WTC11 (cell line): ENCODE measurements at regions not wholly inside any gene's neighbourhood (a gene's known extent, or its start where the extent isn't known, plus 50 kb on each side); places are given as distances from the start of the nearest gene placed in this dataset.

ENCODE experiments used
- ATAC-seq: fragments of 200-7000 bp; cut with Tn5 transposase; 2 replicates; pipeline ENCODE4 v1.10.0; 2021; ENCODE audit warnings: mild to moderate bottlenecking, moderate library complexity
- CTCF ChIA-PET: fragments of 300-600 bp; sonication (Branson Sonifier 250); formaldehyde crosslinking; loops from one replicate; lab custom pipeline; 2021; ENCODE audit warnings: antibody characterized with exemption; lab: Charles Lee
- POLR2A ChIA-PET: fragments of 350-600 bp; sonication (Branson Sonifier 250); formaldehyde crosslinking; loops from one replicate; lab custom pipeline; 2021; ENCODE audit warnings: antibody characterized with exemption; lab: Charles Lee
- DNase-seq: peaks from one replicate; pipeline ENCODE4 v3.0.0; 2021; ENCODE audit warnings: low spot score
- H3K27ac Mint-ChIP-seq: 2 replicates; pipeline ENCODE4 v1.8.0; 2021; ENCODE audit warnings: mixed read lengths
- H3K27me3 Mint-ChIP-seq: 2 replicates; pipeline ENCODE4 v1.8.0; 2021; ENCODE audit warnings: low read depth, mild to moderate bottlenecking, moderate library complexity, mixed read lengths
- H3K36me3 Mint-ChIP-seq: 2 replicates; pipeline ENCODE4 v1.8.0; 2021; ENCODE audit warnings: mixed read lengths
- H3K4me1 Mint-ChIP-seq: 2 replicates; pipeline ENCODE4 v1.8.0; 2022; ENCODE audit warnings: mixed read lengths
- H3K4me3 Mint-ChIP-seq: 2 replicates; pipeline ENCODE4 v1.8.0; 2021; ENCODE audit warnings: mild to moderate bottlenecking, moderate library complexity, mixed read lengths
- H3K9me3 Mint-ChIP-seq: 2 replicates; pipeline ENCODE4 v1.8.0; 2021; ENCODE audit warnings: mixed read lengths
- CREM ChIP-seq: sonication (generic); formaldehyde crosslinking; IDR thresholded peaks from 2 replicates; pipeline ENCODE4 v1.8.1; 2022; ENCODE audit warnings: mild to moderate bottlenecking, missing genetic modification reagents, moderate library complexity
- FOXJ3 ChIP-seq: sonication (generic); formaldehyde crosslinking; IDR thresholded peaks from 2 replicates; pipeline ENCODE4 v1.9.0; 2021; ENCODE audit warnings: missing genetic modification reagents, mild to moderate bottlenecking, borderline replicate concordance
- FOXP4 ChIP-seq: sonication (generic); formaldehyde crosslinking; IDR thresholded peaks from 2 replicates; pipeline ENCODE4 v1.8.0; 2022; ENCODE audit warnings: mild to moderate bottlenecking, missing genetic modification reagents
- GABPB1 ChIP-seq: sonication (generic); formaldehyde crosslinking; IDR thresholded peaks from 2 replicates; pipeline ENCODE4 v1.8.1; 2023; ENCODE audit warnings: mild to moderate bottlenecking, missing genetic modification reagents
- JAZF1 ChIP-seq: fragments of 250-450 bp; sonication (Bioruptor Pico); IDR thresholded peaks from 2 replicates; pipeline ENCODE4 v1.9.0; 2021; ENCODE audit warnings: moderate library complexity, mild to moderate bottlenecking, inconsistent platforms
- NFATC4 ChIP-seq: fragments of 250-450 bp; sonication (Bioruptor Pico); IDR thresholded peaks from 2 replicates; pipeline ENCODE4 v1.9.0; 2021; ENCODE audit warnings: mild to moderate bottlenecking
- SMAD3 ChIP-seq: sonication (generic); formaldehyde crosslinking; IDR thresholded peaks from 2 replicates; pipeline ENCODE4 v1.8.0; 2022; ENCODE audit warnings: missing genetic modification reagents, mild to moderate bottlenecking, borderline replicate concordance
- TF ChIP-seq, protein P1 (sequence below): fragments of 250-450 bp; sonication (Bioruptor Pico); IDR thresholded peaks from 2 replicates; pipeline ENCODE4 v1.9.0; 2021; ENCODE audit warnings: mild to moderate bottlenecking
- TF ChIP-seq, protein P2 (sequence below): sonication (generic); formaldehyde crosslinking; IDR thresholded peaks from 2 replicates; pipeline ENCODE4 v1.8.0; 2022; ENCODE audit warnings: mild to moderate bottlenecking, missing genetic modification reagents

DNA sequence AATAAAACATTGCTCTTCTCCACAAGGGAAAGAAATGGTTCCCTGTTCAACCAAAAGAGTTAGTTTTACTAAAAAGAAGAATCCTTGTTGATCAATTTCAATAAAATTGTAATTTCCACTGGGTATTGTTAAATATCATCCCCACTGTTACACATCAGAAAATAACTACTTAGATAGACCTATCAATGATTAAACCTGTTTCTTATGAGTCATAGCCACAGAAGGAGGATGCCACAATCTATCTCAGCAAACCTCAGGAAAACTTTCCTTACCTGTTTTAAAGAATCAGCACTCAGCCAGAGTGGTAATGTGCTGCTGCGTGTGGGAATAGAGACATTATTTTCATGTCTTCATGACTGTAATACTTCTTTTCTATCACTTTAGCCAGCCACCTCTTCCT is 72.5 kb upstream of the RPS4Y2 start:
- no peaks in the 10 kb centered on the region for H3K27me3 Mint-ChIP-seq
- no peaks in the 10 kb centered on the region for H3K4me1 Mint-ChIP-seq
- no peak overlapping the region for H3K27ac Mint-ChIP-seq
- ChIA-PET CTCF (no interaction called here), POLR2A (no interaction called here)
- no peak for ATAC-seq
- peaks cover 11% of the 10 kb centered on the region for H3K36me3 Mint-ChIP-seq
- H3K9me3 Mint-ChIP-seq, result peaks cover 36% of the 10 kb centered on the region
- DNase-seq, result no peak
- no peak overlapping the region for H3K4me3 Mint-ChIP-seq
- TF ChIP-seq GABPB1 (CRISPR knock-in tag), result no peak

DNA sequence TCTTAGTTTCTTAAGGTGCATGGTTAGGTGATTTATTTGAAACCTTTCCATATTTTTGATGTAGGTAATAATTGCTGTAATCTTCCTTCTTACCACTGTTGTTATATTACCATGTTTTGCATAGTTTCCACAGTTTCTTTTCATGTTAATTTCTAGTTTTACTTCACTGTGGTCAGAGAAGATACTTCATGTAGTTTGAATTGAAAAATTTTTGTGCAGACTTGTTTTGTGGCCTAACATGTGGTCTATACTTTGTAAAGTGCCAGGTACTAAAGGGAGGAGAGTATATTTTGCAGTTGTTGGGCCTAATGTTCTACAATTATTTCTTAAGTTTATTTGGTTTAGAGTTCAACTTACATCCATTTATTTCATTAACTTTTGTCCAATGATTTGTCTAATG is 69.2 kb upstream of the RPS4Y2 start:
- ATAC-seq (no peak), DNase-seq (no peak)
- POLR2A ChIA-PET, result no interaction called here
- Mint-ChIP-seq H3K4me1 (no peaks in the 10 kb centered on the region), H3K27me3 (no peaks in the 10 kb centered on the region), H3K36me3 (peaks cover 8% of the 10 kb centered on the region), H3K9me3 (peaks cover 22% of the 10 kb centered on the region), H3K27ac (no peak overlapping the region), H3K4me3 (no peak overlapping the region)
- CTCF ChIA-PET, result no interaction called here
- TF ChIP-seq NFATC4 (no peak), SMAD3 (CRISPR knock-in tag) (no peak), JAZF1 (CRISPR knock-in tag) (no peak), FOXJ3 (CRISPR knock-in tag) (no peak), CREM (CRISPR knock-in tag) (no peak), FOXP4 (CRISPR knock-in tag) (no peak)
- TF ChIP-seq, protein P1, sequence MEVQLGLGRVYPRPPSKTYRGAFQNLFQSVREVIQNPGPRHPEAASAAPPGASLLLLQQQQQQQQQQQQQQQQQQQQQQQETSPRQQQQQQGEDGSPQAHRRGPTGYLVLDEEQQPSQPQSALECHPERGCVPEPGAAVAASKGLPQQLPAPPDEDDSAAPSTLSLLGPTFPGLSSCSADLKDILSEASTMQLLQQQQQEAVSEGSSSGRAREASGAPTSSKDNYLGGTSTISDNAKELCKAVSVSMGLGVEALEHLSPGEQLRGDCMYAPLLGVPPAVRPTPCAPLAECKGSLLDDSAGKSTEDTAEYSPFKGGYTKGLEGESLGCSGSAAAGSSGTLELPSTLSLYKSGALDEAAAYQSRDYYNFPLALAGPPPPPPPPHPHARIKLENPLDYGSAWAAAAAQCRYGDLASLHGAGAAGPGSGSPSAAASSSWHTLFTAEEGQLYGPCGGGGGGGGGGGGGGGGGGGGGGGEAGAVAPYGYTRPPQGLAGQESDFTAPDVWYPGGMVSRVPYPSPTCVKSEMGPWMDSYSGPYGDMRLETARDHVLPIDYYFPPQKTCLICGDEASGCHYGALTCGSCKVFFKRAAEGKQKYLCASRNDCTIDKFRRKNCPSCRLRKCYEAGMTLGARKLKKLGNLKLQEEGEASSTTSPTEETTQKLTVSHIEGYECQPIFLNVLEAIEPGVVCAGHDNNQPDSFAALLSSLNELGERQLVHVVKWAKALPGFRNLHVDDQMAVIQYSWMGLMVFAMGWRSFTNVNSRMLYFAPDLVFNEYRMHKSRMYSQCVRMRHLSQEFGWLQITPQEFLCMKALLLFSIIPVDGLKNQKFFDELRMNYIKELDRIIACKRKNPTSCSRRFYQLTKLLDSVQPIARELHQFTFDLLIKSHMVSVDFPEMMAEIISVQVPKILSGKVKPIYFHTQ, result no peak
- TF ChIP-seq, protein P2, sequence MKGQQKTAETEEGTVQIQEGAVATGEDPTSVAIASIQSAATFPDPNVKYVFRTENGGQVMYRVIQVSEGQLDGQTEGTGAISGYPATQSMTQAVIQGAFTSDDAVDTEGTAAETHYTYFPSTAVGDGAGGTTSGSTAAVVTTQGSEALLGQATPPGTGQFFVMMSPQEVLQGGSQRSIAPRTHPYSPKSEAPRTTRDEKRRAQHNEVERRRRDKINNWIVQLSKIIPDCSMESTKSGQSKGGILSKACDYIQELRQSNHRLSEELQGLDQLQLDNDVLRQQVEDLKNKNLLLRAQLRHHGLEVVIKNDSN, result no peak
- TF ChIP-seq, all 79 proteins: peak for 0
